ENCODE measurements at regions not wholly inside any gene's neighbourhood (a gene's known extent, or its start where the extent isn't known, plus 50 kb on each side); places are given as distances from the start of the nearest gene placed in this dataset.

DNA sequence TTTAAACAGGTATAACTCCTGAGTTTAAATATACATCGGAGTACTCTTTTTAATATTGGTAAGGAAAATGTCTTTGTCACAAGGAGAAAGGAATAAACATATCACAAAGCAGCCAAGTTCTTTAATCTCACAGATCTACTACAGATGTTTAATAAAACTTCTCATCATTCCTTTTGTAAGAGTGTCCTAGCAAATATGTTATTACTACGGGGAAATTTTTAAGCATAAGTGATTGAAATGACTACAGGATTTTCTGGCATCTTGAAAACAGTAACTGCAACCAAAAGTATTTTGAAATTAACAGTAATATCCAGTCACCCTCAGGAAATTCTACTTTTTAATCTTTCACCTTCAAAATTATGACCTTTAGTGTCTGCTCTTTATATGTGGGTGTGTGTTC is 403.1 kb downstream of the IRS1 start:
- Histone ChIP-seq H3K27ac (no peak overlapping the region), H3K27me3 (no peaks in the 10 kb centered on the region), H3K4me1 (no peaks in the 10 kb centered on the region), H3K4me3 (replicated peaks in 1 of 3) (no peak overlapping the region), H3K9me3 (no peaks in the 10 kb centered on the region), H3K36me3 (no peaks in the 10 kb centered on the region)
- TF ChIP-seq, protein P1, sequence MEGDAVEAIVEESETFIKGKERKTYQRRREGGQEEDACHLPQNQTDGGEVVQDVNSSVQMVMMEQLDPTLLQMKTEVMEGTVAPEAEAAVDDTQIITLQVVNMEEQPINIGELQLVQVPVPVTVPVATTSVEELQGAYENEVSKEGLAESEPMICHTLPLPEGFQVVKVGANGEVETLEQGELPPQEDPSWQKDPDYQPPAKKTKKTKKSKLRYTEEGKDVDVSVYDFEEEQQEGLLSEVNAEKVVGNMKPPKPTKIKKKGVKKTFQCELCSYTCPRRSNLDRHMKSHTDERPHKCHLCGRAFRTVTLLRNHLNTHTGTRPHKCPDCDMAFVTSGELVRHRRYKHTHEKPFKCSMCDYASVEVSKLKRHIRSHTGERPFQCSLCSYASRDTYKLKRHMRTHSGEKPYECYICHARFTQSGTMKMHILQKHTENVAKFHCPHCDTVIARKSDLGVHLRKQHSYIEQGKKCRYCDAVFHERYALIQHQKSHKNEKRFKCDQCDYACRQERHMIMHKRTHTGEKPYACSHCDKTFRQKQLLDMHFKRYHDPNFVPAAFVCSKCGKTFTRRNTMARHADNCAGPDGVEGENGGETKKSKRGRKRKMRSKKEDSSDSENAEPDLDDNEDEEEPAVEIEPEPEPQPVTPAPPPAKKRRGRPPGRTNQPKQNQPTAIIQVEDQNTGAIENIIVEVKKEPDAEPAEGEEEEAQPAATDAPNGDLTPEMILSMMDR (IDR thresholded peaks at IDR 0.05), result no peak
- no peak for TF ChIP-seq POLR2A (IDR thresholded peaks at IDR 0.05)
- intact Hi-C loops (cut with DNase I), result no loop called here
- 89 to 90% methylated on average over 2 of the region's 2 CpGs for WGBS, 2 donors
- no peak for DNase-seq

- intact Hi-C loops (cut with DNase I), result no loop called here
These were observed 412.1 kb downstream of the IRS1 start for GRCh38 chr2:226387499-226387942.

GRCh38 chr2:226383461-226383860 is 416.2 kb downstream of the IRS1 start:
- no peak overlapping the region for H3K27ac ChIP-seq
- no peak for TF ChIP-seq POLR2A (IDR thresholded peaks at IDR 0.05)
- TF ChIP-seq, protein P1 (IDR thresholded peaks at IDR 0.05), result no peak

More at GRCh38 chr2:226387499-226387942, 412.1 kb downstream of the IRS1 start:
- TF ChIP-seq, protein P1 (IDR thresholded peaks at IDR 0.05), result no peak
- no peak for TF ChIP-seq POLR2A (IDR thresholded peaks at IDR 0.05)
- Histone ChIP-seq H3K27ac (no peak overlapping the region), H3K27me3 (no peaks in the 10 kb centered on the region), H3K4me1 (no peaks in the 10 kb centered on the region), H3K9me3 (no peaks in the 10 kb centered on the region), H3K4me3 (replicated peaks in 1 of 3) (no peak overlapping the region), H3K36me3 (no peaks in the 10 kb centered on the region)
- DNase-seq, result no peak
- 95 to 96% methylated on average over 4 of the region's 4 CpGs for WGBS, 2 donors

GRCh38 chr2:226380679-226381078 is 418.9 kb downstream of the IRS1 start:
- whole genome bisulfite sequencing, 2 donors, result 88 to 94% methylated on average over 6 of the region's 6 CpGs

More at GRCh38 chr2:226383461-226383860, 416.2 kb downstream of the IRS1 start:
- intact Hi-C loops (cut with DNase I), result no loop called here
- H3K36me3 ChIP-seq, result no peaks in the 10 kb centered on the region
- no peak for DNase-seq
- H3K27me3 ChIP-seq, result no peaks in the 10 kb centered on the region
- no peaks in the 10 kb centered on the region for H3K9me3 ChIP-seq
- H3K4me3 ChIP-seq (replicated peaks in 1 of 3), result no peak overlapping the region
- no peaks in the 10 kb centered on the region for H3K4me1 ChIP-seq

More at GRCh38 chr2:226380679-226381078, 418.9 kb downstream of the IRS1 start:
- no peak overlapping the region for H3K27ac ChIP-seq
- H3K4me1 ChIP-seq, result no peaks in the 10 kb centered on the region
- no peaks in the 10 kb centered on the region for H3K9me3 ChIP-seq
- intact Hi-C loops (cut with DNase I), result no loop called here
- TF ChIP-seq POLR2A (IDR thresholded peaks at IDR 0.05), result no peak
- TF ChIP-seq, protein P1 (IDR thresholded peaks at IDR 0.05), result no peak
- H3K27me3 ChIP-seq, result no peaks in the 10 kb centered on the region
- H3K4me3 ChIP-seq (replicated peaks in 1 of 3), result no peak overlapping the region
- DNase-seq, result no peak
- H3K36me3 ChIP-seq, result no peaks in the 10 kb centered on the region
